OCI-LY7 (cell line): ENCODE measurements at regions not wholly inside any gene's neighbourhood (a gene's known extent, or its start where the extent isn't known, plus 50 kb on each side); places are given as distances from the start of the nearest gene placed in this dataset.

Source experiments
- BruUV-seq: library from RNA; stranded (reverse); fragments of 400-500 nt; replicated peaks from 2 replicates; lab custom pipeline; 2021; lab: Mats Ljungman, UMichigan
- CTCF ChIA-PET: fragments of 300-600 bp; sonication (Branson Sonifier 250); formaldehyde crosslinking; loops from one replicate; lab custom pipeline; 2022; ENCODE audit warnings: antibody characterized with exemption; ENCODE audit not compliant: unreplicated experiment; lab: Charles Lee
- POLR2A ChIA-PET: fragments of 300-600 bp; sonication (Branson Sonifier 250); formaldehyde crosslinking; loops from one replicate; lab custom pipeline; 2022; ENCODE audit warnings: antibody characterized with exemption; lab: Charles Lee
- DNase-seq: peaks from one replicate; pipeline ENCODE4 v3.0.0-alpha.2; 2015; ENCODE audit warnings: low spot score
- H2AFZ ChIP-seq: fragments of 200-600 bp; sonication (generic), shearing (Covaris generic); 2 replicates; pipeline ENCODE4 v1.6.1; 2014; ENCODE audit warnings: mild to moderate bottlenecking, antibody characterized with exemption, low read length, moderate library complexity
- H3K27ac ChIP-seq: fragments of 200-600 bp; sonication (generic); 2 replicates; pipeline ENCODE4 v1.5.1; 2014; ENCODE audit warnings: mixed run types, low read depth, mild to moderate bottlenecking, moderate library complexity, low read length, inconsistent platforms; ENCODE audit not compliant: poor library complexity, severe bottlenecking
- H3K36me3 ChIP-seq: fragments of 200-600 bp; sonication (generic); 2 replicates; pipeline ENCODE4 v1.6.1; 2014; ENCODE audit warnings: mild to moderate bottlenecking, antibody characterized with exemption, low read length, moderate library complexity, mixed read lengths; ENCODE audit not compliant: insufficient read depth
- H3K4me1 ChIP-seq: fragments of 200-600 bp; sonication (generic); 2 replicates; pipeline ENCODE4 v1.5.1; 2014; ENCODE audit warnings: mild to moderate bottlenecking, low read length; ENCODE audit not compliant: insufficient read depth, poor library complexity, severe bottlenecking
- H3K4me2 ChIP-seq: fragments of 200-600 bp; sonication (generic); 2 replicates; pipeline ENCODE4 v1.6.1; 2014; ENCODE audit warnings: mild to moderate bottlenecking, low read length
- H3K4me3 ChIP-seq: fragments of 200-600 bp; sonication (generic); 2 replicates; pipeline ENCODE4 v1.5.1; 2014; ENCODE audit warnings: mild to moderate bottlenecking, low read depth, low read length; ENCODE audit not compliant: poor library complexity, severe bottlenecking
- H3K79me2 ChIP-seq: fragments of 200-600 bp; sonication (generic); 2 replicates; pipeline ENCODE4 v1.6.1; 2016; ENCODE audit warnings: low read depth, mild to moderate bottlenecking, low read length, moderate library complexity, mixed read lengths; ENCODE audit not compliant: insufficient read depth
- H3K9me2 ChIP-seq: fragments of 200-600 bp; sonication (generic); 2 replicates; pipeline ENCODE4 v1.6.1; 2016; ENCODE audit warnings: mild to moderate bottlenecking, low read length, mixed read lengths; ENCODE audit not compliant: insufficient read depth
- H3K9me3 ChIP-seq: fragments of 200-600 bp; sonication (generic); 2 replicates; pipeline ENCODE4 v1.6.1; 2014; ENCODE audit warnings: mild to moderate bottlenecking, mixed run types, low read length, mixed read lengths
- H4K20me1 ChIP-seq: fragments of 200-600 bp; sonication (generic); 2 replicates; pipeline ENCODE4 v1.6.1; 2014; ENCODE audit warnings: mild to moderate bottlenecking, antibody characterized with exemption, low read length, moderate library complexity, mixed read lengths; ENCODE audit not compliant: insufficient read depth
- EZH2phosphoT487 ChIP-seq: fragments of 200-600 bp; sonication (generic); IDR thresholded peaks from 2 replicates; pipeline ENCODE4 v1.6.1; 2018; ENCODE audit warnings: low read depth, borderline replicate concordance, mild to moderate bottlenecking, mixed run types, antibody characterized with exemption, low read length, moderate library complexity, mixed read lengths
- intact Hi-C: fragments of 100-400 bp; cut with micrococcal nuclease; formaldehyde crosslinking; loops from one replicate; pipeline ENCODE4 v1.10.0; 2022; ENCODE audit not compliant: unreplicated experiment
- TF ChIP-seq, protein P1 (sequence below): fragments of 200-600 bp; sonication (generic); conservative IDR thresholded peaks from 2 replicates; pipeline ENCODE4 v1.5.1; 2014; ENCODE audit warnings: mild to moderate bottlenecking, antibody characterized with exemption, low read length, moderate library complexity, mixed read lengths

DNA sequence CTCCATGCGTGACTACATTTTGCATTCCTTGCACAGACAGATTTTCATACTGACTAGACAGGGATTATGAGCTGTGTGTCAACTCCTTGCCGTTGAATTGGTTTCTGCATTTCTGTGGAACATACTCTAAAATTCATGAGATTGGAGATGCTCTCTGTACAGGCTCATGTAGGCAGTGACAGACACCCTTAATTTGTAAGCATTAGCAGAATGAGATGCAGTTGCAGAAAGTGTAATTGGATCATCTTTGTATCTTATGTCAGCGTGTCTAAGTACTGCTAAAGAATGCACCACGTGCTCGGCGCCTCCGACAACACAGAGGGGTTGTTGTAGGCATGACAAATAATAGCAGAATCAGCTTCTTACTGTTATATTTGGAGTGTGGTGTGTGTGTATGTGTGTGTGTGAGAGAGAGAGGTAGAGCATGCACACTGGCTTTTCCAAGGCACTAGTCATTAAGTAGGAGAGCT, 212.4 kb downstream of the CMPK2 start:
- no TSS peak for BruUV-seq
- Histone ChIP-seq H3K79me2 (no peaks in the 10 kb centered on the region), H3K4me3 (no peak overlapping the region), H3K27ac (no peak overlapping the region), H2AFZ (no peak overlapping the region), H3K9me3 (no peaks in the 10 kb centered on the region), H3K4me1 (no peaks in the 10 kb centered on the region), H4K20me1 (no peaks in the 10 kb centered on the region), H3K36me3 (no peaks in the 10 kb centered on the region), H3K9me2 (no peaks in the 10 kb centered on the region), H3K4me2 (no peak overlapping the region)
- ChIA-PET POLR2A (interaction anchor here (0.8 kb wide), 1 partner anchor 13 kb away, joined by 5 read pairs; no protein-coding TSS in a partner anchor), CTCF (no interaction called here)
- no peak for TF ChIP-seq EZH2phosphoT487
- TF ChIP-seq, protein P1, sequence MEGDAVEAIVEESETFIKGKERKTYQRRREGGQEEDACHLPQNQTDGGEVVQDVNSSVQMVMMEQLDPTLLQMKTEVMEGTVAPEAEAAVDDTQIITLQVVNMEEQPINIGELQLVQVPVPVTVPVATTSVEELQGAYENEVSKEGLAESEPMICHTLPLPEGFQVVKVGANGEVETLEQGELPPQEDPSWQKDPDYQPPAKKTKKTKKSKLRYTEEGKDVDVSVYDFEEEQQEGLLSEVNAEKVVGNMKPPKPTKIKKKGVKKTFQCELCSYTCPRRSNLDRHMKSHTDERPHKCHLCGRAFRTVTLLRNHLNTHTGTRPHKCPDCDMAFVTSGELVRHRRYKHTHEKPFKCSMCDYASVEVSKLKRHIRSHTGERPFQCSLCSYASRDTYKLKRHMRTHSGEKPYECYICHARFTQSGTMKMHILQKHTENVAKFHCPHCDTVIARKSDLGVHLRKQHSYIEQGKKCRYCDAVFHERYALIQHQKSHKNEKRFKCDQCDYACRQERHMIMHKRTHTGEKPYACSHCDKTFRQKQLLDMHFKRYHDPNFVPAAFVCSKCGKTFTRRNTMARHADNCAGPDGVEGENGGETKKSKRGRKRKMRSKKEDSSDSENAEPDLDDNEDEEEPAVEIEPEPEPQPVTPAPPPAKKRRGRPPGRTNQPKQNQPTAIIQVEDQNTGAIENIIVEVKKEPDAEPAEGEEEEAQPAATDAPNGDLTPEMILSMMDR: no peak
- DNase-seq: no peak
- intact Hi-C loops: no loop called here

DNA sequence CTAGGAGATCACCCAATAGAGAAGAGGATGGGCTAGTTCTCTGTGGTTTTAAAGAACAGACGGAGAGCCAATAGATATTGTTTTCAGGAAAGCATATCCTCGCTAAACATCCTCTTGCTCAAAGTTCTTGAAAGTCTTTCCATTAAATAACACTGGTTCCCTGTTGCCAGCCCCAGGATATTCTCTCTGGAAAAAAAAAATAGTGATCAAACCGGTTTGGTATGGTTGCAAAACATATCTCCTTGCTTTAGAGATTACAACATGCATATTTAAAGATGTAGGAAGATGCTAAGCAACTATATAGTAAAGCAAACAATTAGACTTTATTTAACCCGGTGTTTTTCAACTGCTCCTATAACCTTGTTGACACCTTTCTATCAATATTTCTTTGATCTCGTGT, 211.4 kb downstream of the CMPK2 start:
- Histone ChIP-seq H3K4me2 (no peak overlapping the region), H3K9me2 (no peaks in the 10 kb centered on the region), H3K4me3 (no peak overlapping the region), H3K9me3 (no peaks in the 10 kb centered on the region), H3K36me3 (no peaks in the 10 kb centered on the region), H3K27ac (no peak overlapping the region), H2AFZ (no peak overlapping the region), H4K20me1 (no peaks in the 10 kb centered on the region), H3K79me2 (no peaks in the 10 kb centered on the region), H3K4me1 (no peaks in the 10 kb centered on the region)
- TF ChIP-seq, protein P1: no peak
- TF ChIP-seq EZH2phosphoT487: no peak
- POLR2A ChIA-PET: no interaction called here
- CTCF ChIA-PET: no interaction called here
- no TSS peak for BruUV-seq
- intact Hi-C loops: no loop called here
- DNase-seq: no peak

DNA sequence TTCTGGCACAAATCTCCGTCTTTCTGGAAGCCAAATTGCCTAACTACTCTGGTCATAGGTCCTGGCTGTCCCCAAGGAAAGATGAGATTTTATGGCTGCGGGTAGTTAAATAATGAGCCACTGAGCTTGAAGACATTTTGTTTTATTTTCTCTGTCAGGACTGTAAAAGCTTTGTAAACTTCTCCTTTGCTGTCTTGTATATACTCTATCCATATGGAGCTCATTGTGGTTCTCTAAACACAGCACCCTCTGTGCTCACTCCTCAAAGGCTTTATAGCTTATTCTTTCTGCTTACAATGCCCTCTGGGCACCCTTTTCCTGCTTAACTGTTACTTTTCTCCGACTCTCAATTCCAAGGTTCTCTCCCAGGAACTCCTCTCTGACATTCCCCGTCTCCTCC, 209.1 kb downstream of the CMPK2 start:
- Histone ChIP-seq H3K4me3 (no peak overlapping the region), H3K4me2 (no peak overlapping the region), H3K27ac (no peak overlapping the region), H3K79me2 (no peaks in the 10 kb centered on the region), H2AFZ (no peak overlapping the region), H3K4me1 (no peaks in the 10 kb centered on the region), H4K20me1 (no peaks in the 10 kb centered on the region), H3K9me3 (no peaks in the 10 kb centered on the region), H3K9me2 (no peaks in the 10 kb centered on the region), H3K36me3 (no peaks in the 10 kb centered on the region)
- DNase-seq: no peak
- ChIA-PET CTCF (no interaction called here), POLR2A (no interaction called here)
- no TSS peak for BruUV-seq
- intact Hi-C loops: no loop called here
- no peak for TF ChIP-seq EZH2phosphoT487
- TF ChIP-seq, protein P1: no peak
